ENCODE measurements at regions not wholly inside any gene's neighbourhood (a gene's known extent, or its start where the extent isn't known, plus 50 kb on each side); places are given as distances from the start of the nearest gene placed in this dataset.

- H4K20me1 ChIP-seq (replicated peaks in 1 of 2; ENCODE audit: control insufficient read depth in 1 of 2, insufficient read depth in 2 of 2, low read length in 2 of 2) = no peaks in the 10 kb centered on the region
- H3K4me3 ChIP-seq (ENCODE audit: extremely low read depth in 1 of 4, insufficient read depth in 2 of 4, low read depth in 3 of 4, low read length in 4 of 4) = no peak overlapping the region
- H3K27ac ChIP-seq (ENCODE audit: low read depth, low read length) = no peak overlapping the region
- WGBS, 2 experiments (ENCODE audit: extremely low coverage in 1 of 2, insufficient coverage in 1 of 2, insufficient read length in 1 of 2, insufficient replicate concordance in 2 of 2, low coverage in 1 of 2, low lambda C conversion rate in 2 of 2, missing lambda C conversion rate in 1 of 2) = 86% methylated on average over 7 of the region's 7 CpGs; no CpG with 5 or more reads in 1 of the 2 experiments
- no peak overlapping the region for H2AK5ac ChIP-seq (ENCODE audit: low read depth, low read length)
- no peak overlapping the region for H2BK20ac ChIP-seq (ENCODE audit: low read length)
- no peak overlapping the region for H3K9ac ChIP-seq (replicated peaks in 1 of 4; ENCODE audit: extremely low read depth in 1 of 4, low read depth in 3 of 4, low read length in 3 of 4)
- H4K8ac ChIP-seq (ENCODE audit: extremely low read depth, insufficient read depth, low read length) = no peak overlapping the region
- no peak overlapping the region for H3K23ac ChIP-seq (ENCODE audit: insufficient read length)
- H3K9me3 ChIP-seq (ENCODE audit: insufficient read depth in 2 of 2, low read depth in 1 of 2, low read length in 1 of 2) = no peaks in the 10 kb centered on the region
- no peaks in the 10 kb centered on the region for H3K79me2 ChIP-seq (ENCODE audit: control insufficient read depth in 1 of 2, insufficient read depth in 2 of 2, low read length in 2 of 2)
- no peak overlapping the region for H3K4me2 ChIP-seq (ENCODE audit: insufficient read depth in 1 of 2, low read depth in 2 of 2, low read length in 2 of 2)
- H2BK12ac ChIP-seq (ENCODE audit: low read depth, low read length) = no peak overlapping the region; the same call in 1 of the 2 replicates
- H3K56ac ChIP-seq (replicated peaks; ENCODE audit: insufficient read length, low read depth, low read length) = no peak overlapping the region
- ChIA-PET CTCF (ENCODE audit: partially characterized antibody) (interaction anchor here (0.7 to 14.2 kb wide), 10 partner anchors 15 to 379 kb away, joined by 3 to 401 read pairs (median 4); partner anchors contain the start of gene GPR26), POLR2A (ENCODE audit: partially characterized antibody) (no interaction called here)
- H3K4me1 ChIP-seq (replicated peaks in 1 of 4; ENCODE audit: control insufficient read depth in 3 of 4, insufficient read depth in 4 of 4, low read length in 3 of 4) = peaks cover 0 to 22% (median 13%) of the 10 kb centered on the region in 4 experiments; a peak in 6 of 7 replicates
- H3K4ac ChIP-seq (replicated peaks; ENCODE audit: insufficient read length, low read depth, low read length) = no peak overlapping the region
- no peak overlapping the region for H2AFZ ChIP-seq (ENCODE audit: low read length)
- FAIRE-seq (no peak), DNase-seq (ENCODE audit: low read depth in 1 of 2, low spot score in 2 of 2) (peak in 1 of 2 experiments; percentile 43)
- H3K27me3 ChIP-seq (replicated peaks in 1 of 4; ENCODE audit: control insufficient read depth in 3 of 4, extremely low read depth in 1 of 4, insufficient read depth in 3 of 4, low read length in 3 of 4) = peaks cover 0 to 2% (median under 1%) of the 10 kb centered on the region in 4 experiments; a peak in 2 of 7 replicates
- H4K91ac ChIP-seq (replicated peaks; ENCODE audit: insufficient read length, low read length) = no peak overlapping the region
- H3K23me2 ChIP-seq (ENCODE audit: low read depth, low read length) = no peaks in the 10 kb centered on the region
- no peak overlapping the region for H2BK120ac ChIP-seq (replicated peaks; ENCODE audit: low read depth, low read length)
- H2BK15ac ChIP-seq (ENCODE audit: low read length) = no peak overlapping the region
- H3K18ac ChIP-seq (ENCODE audit: extremely low read depth, low read length) = no peak overlapping the region
- no peak overlapping the region for H2BK5ac ChIP-seq (ENCODE audit: low read depth, low read length)
- H3K36me3 ChIP-seq (ENCODE audit: control insufficient read depth in 2 of 4, insufficient read depth in 4 of 4, low read length in 3 of 4) = no peaks in the 10 kb centered on the region
- no peak overlapping the region for H4K5ac ChIP-seq (ENCODE audit: insufficient read length, low read depth, low read length)
- no peak for TF ChIP-seq RXRA (IDR thresholded peaks at IDR 0.05; ENCODE audit: insufficient read depth, low read depth, low read length)
- no peak for TF ChIP-seq TBP (IDR thresholded peaks at IDR 0.05; ENCODE audit: low read depth, low read length)
- TF ChIP-seq EP300 (IDR thresholded peaks at IDR 0.05; ENCODE audit: borderline replicate concordance in 1 of 2, low read depth in 2 of 2, low read length in 2 of 2) = no peak
- TF ChIP-seq CEBPB (IDR thresholded peaks at IDR 0.05; ENCODE audit: low read depth, low read length) = no peak
- TF ChIP-seq SP2 (IDR thresholded peaks at IDR 0.05; ENCODE audit: low read length) = no peak
- no peak for TF ChIP-seq RBBP5 (IDR thresholded peaks at IDR 0.05; ENCODE audit: borderline replicate concordance, low read depth, low read length)
- no peak for TF ChIP-seq BRCA1 (IDR thresholded peaks at IDR 0.05; ENCODE audit: low read depth, low read length)
- TF ChIP-seq PHF8 (conservative IDR thresholded peaks at IDR 0.05; ENCODE audit: low read depth, low read length) = no peak
- no peak for TF ChIP-seq SAP30 (IDR thresholded peaks at IDR 0.05; ENCODE audit: insufficient read depth, insufficient replicate concordance, low read length)
- no peak for TF ChIP-seq TAF7 (optimal IDR thresholded peaks at IDR 0.05; ENCODE audit: borderline replicate concordance, low read depth, low read length)
- no peak for TF ChIP-seq TEAD4 (IDR thresholded peaks at IDR 0.05; ENCODE audit: low read depth, low read length)
- TF ChIP-seq JUND (IDR thresholded peaks at IDR 0.05; ENCODE audit: low read length) = no peak
- TF ChIP-seq MAFK (IDR thresholded peaks at IDR 0.05; ENCODE audit: low read depth, low read length) = no peak
- no peak for TF ChIP-seq SRF (IDR thresholded peaks at IDR 0.05; ENCODE audit: low read depth, low read length)
- no peak overlapping the region for H3K14ac ChIP-seq (ENCODE audit: insufficient read length)
- H3K79me1 ChIP-seq (ENCODE audit: low read depth, low read length) = no peaks in the 10 kb centered on the region
Observed at GRCh38 chr10:123588386-123588914, 77.7 kb upstream of the GPR26 start.

Measured in H1 (cell line).